Smooth muscle cell (in vitro differentiated cells): ENCODE measurements at regions not wholly inside any gene's neighbourhood (a gene's known extent, or its start where the extent isn't known, plus 50 kb on each side); places are given as distances from the start of the nearest gene placed in this dataset.
A peak's percentile ranks its signal among the peaks of the same experiment; 100 is the strongest.

Experiments
- DNase-seq: peaks from one replicate; lab custom pipeline; 2025; ENCODE audit not compliant: unreplicated experiment; lab: John Stamatoyannopoulos, UW
- H2AFZ ChIP-seq: fragments of 200-600 bp; sonication (generic); 2 replicates; pipeline ENCODE4 v1.6.0; 2016; ENCODE audit warnings: antibody characterized with exemption, low read depth, mild to moderate bottlenecking
- H3F3A ChIP-seq: fragments of 200-600 bp; sonication (generic); 2 replicates; pipeline ENCODE4 v1.6.0; 2017; ENCODE audit warnings: antibody characterized with exemption, low read depth
- H3K27ac ChIP-seq: fragments of 200-600 bp; sonication (generic); 2 replicates; pipeline ENCODE4 v1.5.1; 2016; ENCODE audit warnings: low read depth, mild to moderate bottlenecking
- H3K27me3 ChIP-seq: fragments of 200-600 bp; sonication (generic); 2 replicates; pipeline ENCODE4 v1.6.1; 2016; ENCODE audit warnings: low read depth, mild to moderate bottlenecking
- H3K36me3 ChIP-seq: fragments of 200-600 bp; sonication (generic); 2 replicates; pipeline ENCODE4 v1.5.1; 2016; ENCODE audit warnings: low read depth
- H3K4me1 ChIP-seq: fragments of 200-600 bp; sonication (generic); 2 replicates; pipeline ENCODE4 v1.5.1; 2016; ENCODE audit warnings: low read depth
- H3K4me2 ChIP-seq: fragments of 200-600 bp; sonication (generic); 2 replicates; pipeline ENCODE4 v1.6.0; 2016; ENCODE audit warnings: mild to moderate bottlenecking
- H3K4me3 ChIP-seq: fragments of 200-600 bp; sonication (generic); 2 replicates; pipeline ENCODE4 v1.5.1; 2016; ENCODE audit warnings: mild to moderate bottlenecking
- H3K79me2 ChIP-seq: fragments of 200-600 bp; sonication (generic); 2 replicates; pipeline ENCODE4 v1.6.0; 2016; ENCODE audit warnings: low read depth, mild to moderate bottlenecking
- H3K9ac ChIP-seq: fragments of 200-600 bp; sonication (generic); 2 replicates; pipeline ENCODE4 v1.6.0; 2016; ENCODE audit warnings: low read depth
- H3K9me3 ChIP-seq: fragments of 200-600 bp; sonication (generic); replicated peaks from 2 replicates; pipeline ENCODE4 v1.5.1; 2016; ENCODE audit warnings: low read depth
- H4K20me1 ChIP-seq: fragments of 200-600 bp; sonication (generic); 2 replicates; pipeline ENCODE4 v1.6.0; 2016; ENCODE audit warnings: low read depth
- WGBS: methylation state at CpG from one replicate; pipeline ENCODE4 v1.1.7; 2016; ENCODE audit warnings: low lambda C conversion rate; 5-methylcytosine and 5-hydroxymethylcytosine counted together
- TF ChIP-seq, protein P1 (sequence below): fragments of 200-600 bp; sonication (generic); IDR thresholded peaks from 2 replicates; pipeline ENCODE4 v1.5.1; 2017; ENCODE audit warnings: borderline replicate concordance, mild to moderate bottlenecking, antibody characterized with exemption; ENCODE audit not compliant: insufficient read depth, poor library complexity, severe bottlenecking

DNA sequence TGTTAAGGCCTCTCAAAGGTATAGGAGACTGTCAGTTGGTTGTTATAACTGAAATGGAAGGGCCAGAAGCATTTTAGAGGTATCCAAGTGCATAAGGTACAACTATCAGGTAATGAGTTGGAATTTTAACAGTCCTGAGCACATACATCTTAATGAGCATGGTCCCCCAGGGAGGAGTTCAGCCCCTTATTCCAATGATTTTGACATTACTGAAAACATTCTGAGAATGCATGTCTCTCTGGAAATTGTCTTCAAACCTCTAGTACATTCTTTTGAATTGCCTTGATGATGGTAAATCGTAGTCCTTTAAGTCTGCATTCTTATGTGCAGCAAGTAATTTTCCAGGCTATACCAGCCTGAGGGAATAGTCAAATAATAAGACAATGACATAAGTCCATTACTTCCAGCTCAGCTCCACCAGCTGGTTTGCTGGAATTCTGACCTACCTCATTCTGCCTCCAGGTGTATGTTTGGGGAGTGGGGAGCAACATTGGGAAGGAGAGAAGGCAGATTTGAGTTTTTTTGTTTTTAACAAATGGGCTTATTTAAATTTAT is 239.2 kb downstream of the MSRB3 start:
- Histone ChIP-seq H3K36me3 (no peaks in the 10 kb centered on the region), H4K20me1 (no peaks in the 10 kb centered on the region), H3K27me3 (no peaks in the 10 kb centered on the region), H3K9ac (no peak overlapping the region), H3K4me1 (peaks cover 12% of the 10 kb centered on the region), H3K4me3 (no peak overlapping the region), H3K4me2 (no peak overlapping the region), H3K27ac (peak overlapping the region; percentile 56), H2AFZ (no peak overlapping the region), H3K79me2 (no peaks in the 10 kb centered on the region), H3K9me3 (no peaks in the 10 kb centered on the region), H3F3A (peaks cover 2% of the 10 kb centered on the region)
- DNase-seq: no peak
- 67% methylated on average over 1 of the region's 1 CpG for WGBS
- TF ChIP-seq, protein P1, sequence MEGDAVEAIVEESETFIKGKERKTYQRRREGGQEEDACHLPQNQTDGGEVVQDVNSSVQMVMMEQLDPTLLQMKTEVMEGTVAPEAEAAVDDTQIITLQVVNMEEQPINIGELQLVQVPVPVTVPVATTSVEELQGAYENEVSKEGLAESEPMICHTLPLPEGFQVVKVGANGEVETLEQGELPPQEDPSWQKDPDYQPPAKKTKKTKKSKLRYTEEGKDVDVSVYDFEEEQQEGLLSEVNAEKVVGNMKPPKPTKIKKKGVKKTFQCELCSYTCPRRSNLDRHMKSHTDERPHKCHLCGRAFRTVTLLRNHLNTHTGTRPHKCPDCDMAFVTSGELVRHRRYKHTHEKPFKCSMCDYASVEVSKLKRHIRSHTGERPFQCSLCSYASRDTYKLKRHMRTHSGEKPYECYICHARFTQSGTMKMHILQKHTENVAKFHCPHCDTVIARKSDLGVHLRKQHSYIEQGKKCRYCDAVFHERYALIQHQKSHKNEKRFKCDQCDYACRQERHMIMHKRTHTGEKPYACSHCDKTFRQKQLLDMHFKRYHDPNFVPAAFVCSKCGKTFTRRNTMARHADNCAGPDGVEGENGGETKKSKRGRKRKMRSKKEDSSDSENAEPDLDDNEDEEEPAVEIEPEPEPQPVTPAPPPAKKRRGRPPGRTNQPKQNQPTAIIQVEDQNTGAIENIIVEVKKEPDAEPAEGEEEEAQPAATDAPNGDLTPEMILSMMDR: no peak

DNA sequence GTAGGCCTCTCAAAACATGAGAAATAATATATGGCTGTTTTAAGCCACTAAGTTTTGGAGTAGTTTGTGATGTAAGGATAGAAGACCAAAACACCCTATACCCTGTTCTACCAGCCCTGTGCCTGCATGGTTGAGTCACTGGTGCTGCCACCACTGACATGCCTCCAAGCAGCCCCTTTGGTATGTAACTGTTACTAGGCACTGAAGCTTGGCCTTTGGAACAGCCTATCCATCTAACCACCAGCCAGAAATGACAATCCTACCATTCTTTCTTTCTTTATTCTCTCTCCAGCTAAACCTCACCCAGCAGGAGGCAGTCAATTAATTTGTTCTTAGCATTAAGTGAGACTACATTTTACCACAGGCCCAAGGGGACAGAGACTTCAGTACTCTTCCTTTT is 240.3 kb downstream of the MSRB3 start:
- no peak overlapping the region for H3K9ac ChIP-seq
- H3K27ac ChIP-seq: peak overlapping the region; percentile 56
- no peaks in the 10 kb centered on the region for H3K9me3 ChIP-seq
- no peaks in the 10 kb centered on the region for H3K27me3 ChIP-seq
- no peak overlapping the region for H2AFZ ChIP-seq
- no peak for DNase-seq
- no peaks in the 10 kb centered on the region for H3K36me3 ChIP-seq
- TF ChIP-seq, protein P1: no peak
- H3K4me3 ChIP-seq: no peak overlapping the region
- H3F3A ChIP-seq: peaks cover 12% of the 10 kb centered on the region
- H3K4me2 ChIP-seq: no peak overlapping the region
- peaks cover 16% of the 10 kb centered on the region for H3K4me1 ChIP-seq
- no peaks in the 10 kb centered on the region for H4K20me1 ChIP-seq
- H3K79me2 ChIP-seq: no peaks in the 10 kb centered on the region

DNA sequence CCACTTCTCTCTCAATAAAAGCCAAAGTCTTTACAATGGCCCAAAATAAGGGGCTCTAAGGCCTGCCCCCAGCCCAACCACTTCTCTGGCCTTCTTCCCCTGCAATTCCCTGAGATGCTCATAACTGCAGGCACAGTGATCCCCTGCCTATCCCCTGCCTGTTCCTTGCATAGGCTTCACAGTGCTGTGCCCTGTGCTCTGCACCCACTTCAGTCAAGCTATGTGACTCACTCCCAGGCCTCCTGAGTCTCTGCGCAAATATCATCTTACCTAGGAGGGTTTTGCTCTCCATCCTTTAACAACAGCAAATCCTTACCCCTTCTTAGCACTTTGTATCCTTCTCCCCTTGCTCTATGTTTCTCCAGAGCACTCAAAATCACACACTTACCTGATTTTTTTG is 242.2 kb downstream of the MSRB3 start:
- Histone ChIP-seq H3K4me3 (no peak overlapping the region), H2AFZ (no peak overlapping the region), H3K27me3 (no peaks in the 10 kb centered on the region), H4K20me1 (no peaks in the 10 kb centered on the region), H3F3A (peaks cover 20% of the 10 kb centered on the region), H3K4me2 (no peak overlapping the region), H3K27ac (no peak overlapping the region), H3K79me2 (no peaks in the 10 kb centered on the region), H3K4me1 (peaks cover 29% of the 10 kb centered on the region), H3K9ac (no peak overlapping the region), H3K9me3 (no peaks in the 10 kb centered on the region), H3K36me3 (no peaks in the 10 kb centered on the region)
- 50% methylated on average over 1 of the region's 1 CpG for WGBS
- no peak for DNase-seq
- TF ChIP-seq, protein P1: no peak
